ENCODE measurements at regions not wholly inside any gene's neighbourhood (a gene's known extent, or its start where the extent isn't known, plus 50 kb on each side); places are given as distances from the start of the nearest gene placed in this dataset.

DNA sequence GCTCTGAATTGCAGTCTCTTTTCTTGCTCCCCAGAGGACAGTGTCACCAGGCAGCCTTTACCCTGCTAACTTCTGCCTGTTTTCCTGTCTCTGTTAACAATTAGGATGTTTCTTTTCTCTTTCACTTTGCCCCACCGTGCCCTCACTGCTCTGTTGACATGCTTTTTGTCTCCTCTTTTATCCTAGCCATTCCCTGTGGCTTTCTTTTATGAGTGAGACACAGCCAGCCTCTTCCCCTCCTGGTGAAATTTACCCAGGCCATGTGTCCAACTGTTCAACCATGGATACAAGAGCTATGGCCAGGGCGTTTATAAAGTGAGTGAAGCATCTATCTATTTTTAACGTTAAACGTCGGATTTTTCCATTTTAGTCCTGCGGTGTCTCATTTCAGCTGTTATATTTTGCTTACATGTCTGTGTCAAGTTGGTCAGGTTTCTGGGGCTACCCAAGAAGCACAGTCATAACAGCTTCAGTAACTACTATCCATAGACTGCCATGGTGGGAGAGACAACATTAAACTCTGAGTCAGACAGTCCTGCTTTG, 443.2 kb upstream of the AZI2 start:
- no peak overlapping the region for H3K4me3 ChIP-seq (ENCODE audit: low read depth, low read length, poor library complexity, severe bottlenecking)
- H3K27ac ChIP-seq (ENCODE audit: low read depth, low read length, poor library complexity, severe bottlenecking) = no peak overlapping the region
- H3K4me2 ChIP-seq (ENCODE audit: low read length) = peak overlapping the region; percentile 25; the same call in 1 of the 2 replicates
- H3K27me3 ChIP-seq (ENCODE audit: insufficient read depth, low read length) = no peaks in the 10 kb centered on the region
- no peaks in the 10 kb centered on the region for H3F3A ChIP-seq (ENCODE audit: insufficient read depth, low read length)
- no peak for TF ChIP-seq EZH2 (IDR thresholded peaks at IDR 0.05; ENCODE audit: borderline replicate concordance, low read length)
- TF ChIP-seq, protein P1, sequence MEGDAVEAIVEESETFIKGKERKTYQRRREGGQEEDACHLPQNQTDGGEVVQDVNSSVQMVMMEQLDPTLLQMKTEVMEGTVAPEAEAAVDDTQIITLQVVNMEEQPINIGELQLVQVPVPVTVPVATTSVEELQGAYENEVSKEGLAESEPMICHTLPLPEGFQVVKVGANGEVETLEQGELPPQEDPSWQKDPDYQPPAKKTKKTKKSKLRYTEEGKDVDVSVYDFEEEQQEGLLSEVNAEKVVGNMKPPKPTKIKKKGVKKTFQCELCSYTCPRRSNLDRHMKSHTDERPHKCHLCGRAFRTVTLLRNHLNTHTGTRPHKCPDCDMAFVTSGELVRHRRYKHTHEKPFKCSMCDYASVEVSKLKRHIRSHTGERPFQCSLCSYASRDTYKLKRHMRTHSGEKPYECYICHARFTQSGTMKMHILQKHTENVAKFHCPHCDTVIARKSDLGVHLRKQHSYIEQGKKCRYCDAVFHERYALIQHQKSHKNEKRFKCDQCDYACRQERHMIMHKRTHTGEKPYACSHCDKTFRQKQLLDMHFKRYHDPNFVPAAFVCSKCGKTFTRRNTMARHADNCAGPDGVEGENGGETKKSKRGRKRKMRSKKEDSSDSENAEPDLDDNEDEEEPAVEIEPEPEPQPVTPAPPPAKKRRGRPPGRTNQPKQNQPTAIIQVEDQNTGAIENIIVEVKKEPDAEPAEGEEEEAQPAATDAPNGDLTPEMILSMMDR (IDR thresholded peaks at IDR 0.05; ENCODE audit: low read length) = no peak
- H3K9me3 ChIP-seq (ENCODE audit: low read length) = no peaks in the 10 kb centered on the region
- no peak overlapping the region for H2AFZ ChIP-seq (ENCODE audit: low read length)
- peaks cover 3% of the 10 kb centered on the region for H3K4me1 ChIP-seq (ENCODE audit: insufficient read depth, low read length, severe bottlenecking)
- H3K79me2 ChIP-seq (ENCODE audit: insufficient read depth, low read length) = no peaks in the 10 kb centered on the region
- H3K36me3 ChIP-seq (ENCODE audit: insufficient read depth, low read length) = no peaks in the 10 kb centered on the region
- no peaks in the 10 kb centered on the region for H4K20me1 ChIP-seq (ENCODE audit: insufficient read depth, low read length)
- H3K9ac ChIP-seq (ENCODE audit: low read length) = no peak overlapping the region
- H3K9me2 ChIP-seq (ENCODE audit: low read depth, low read length) = no peaks in the 10 kb centered on the region

DNA sequence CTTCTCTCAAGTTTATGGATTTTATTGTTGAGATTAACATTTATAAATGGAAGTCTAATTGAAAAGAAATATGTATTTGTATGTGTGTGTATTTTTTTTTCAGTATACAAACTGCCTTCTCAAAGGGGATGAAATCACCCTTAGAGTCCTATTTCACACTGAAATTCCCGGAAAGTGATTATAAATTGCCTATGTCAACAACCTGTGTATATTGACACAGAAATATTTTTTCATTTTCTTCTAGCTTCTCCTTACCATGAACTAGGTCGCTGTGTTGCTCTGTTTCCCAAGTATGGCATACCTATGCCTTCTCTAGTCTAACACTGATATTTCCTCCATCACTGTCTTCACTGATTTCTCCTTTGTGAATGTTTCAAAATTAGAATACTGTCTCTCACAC, 444.0 kb upstream of the AZI2 start:
- Histone ChIP-seq H3K9me2 (ENCODE audit: low read depth, low read length) (no peaks in the 10 kb centered on the region), H3K4me1 (ENCODE audit: insufficient read depth, low read length, severe bottlenecking) (peaks cover 3% of the 10 kb centered on the region), H2AFZ (ENCODE audit: low read length) (no peak overlapping the region), H3K27ac (ENCODE audit: low read depth, low read length, poor library complexity, severe bottlenecking) (no peak overlapping the region), H3K4me2 (ENCODE audit: low read length) (no peak overlapping the region), H3K27me3 (ENCODE audit: insufficient read depth, low read length) (no peaks in the 10 kb centered on the region), H4K20me1 (ENCODE audit: insufficient read depth, low read length) (no peaks in the 10 kb centered on the region), H3K36me3 (ENCODE audit: insufficient read depth, low read length) (no peaks in the 10 kb centered on the region), H3F3A (ENCODE audit: insufficient read depth, low read length) (no peaks in the 10 kb centered on the region), H3K9me3 (ENCODE audit: low read length) (no peaks in the 10 kb centered on the region), H3K9ac (ENCODE audit: low read length) (no peak overlapping the region), H3K79me2 (ENCODE audit: insufficient read depth, low read length) (no peaks in the 10 kb centered on the region), H3K4me3 (ENCODE audit: low read depth, low read length, poor library complexity, severe bottlenecking) (no peak overlapping the region)
- no peak for TF ChIP-seq EZH2 (IDR thresholded peaks at IDR 0.05; ENCODE audit: borderline replicate concordance, low read length)
- TF ChIP-seq, protein P1 (IDR thresholded peaks at IDR 0.05; ENCODE audit: low read length) = no peak

DNA sequence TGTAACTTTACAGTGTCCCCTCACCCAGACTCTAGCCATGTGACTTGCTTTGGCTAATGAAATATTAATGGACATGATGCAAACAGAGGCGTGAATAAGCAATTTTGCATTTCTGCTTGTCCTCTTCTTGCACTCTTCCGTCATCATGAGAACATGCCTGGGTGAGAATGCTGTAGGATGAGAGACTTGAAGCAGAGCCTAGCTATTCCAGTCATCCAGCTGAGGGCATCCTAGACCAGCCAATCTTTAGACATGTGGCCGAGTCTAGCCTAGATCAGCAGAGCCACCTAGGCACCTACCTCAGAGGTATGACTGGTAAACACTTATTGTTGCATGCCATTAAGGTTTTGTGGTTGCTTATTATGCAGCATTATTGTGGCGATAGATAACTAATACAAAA, 450.5 kb upstream of the AZI2 start:
- Histone ChIP-seq H3K4me3 (ENCODE audit: low read depth, low read length, poor library complexity, severe bottlenecking) (no peak overlapping the region), H3K9me2 (ENCODE audit: low read depth, low read length) (no peaks in the 10 kb centered on the region)

More for the DNA sequence above, 450.5 kb upstream of the AZI2 start:
- Histone ChIP-seq H3K4me2 (ENCODE audit: low read length) (no peak overlapping the region), H3F3A (ENCODE audit: insufficient read depth, low read length) (no peaks in the 10 kb centered on the region), H3K27me3 (ENCODE audit: insufficient read depth, low read length) (no peaks in the 10 kb centered on the region), H3K27ac (ENCODE audit: low read depth, low read length, poor library complexity, severe bottlenecking) (no peak overlapping the region), H3K9ac (ENCODE audit: low read length) (no peak overlapping the region), H2AFZ (ENCODE audit: low read length) (no peak overlapping the region), H3K4me1 (ENCODE audit: insufficient read depth, low read length, severe bottlenecking) (no peaks in the 10 kb centered on the region), H4K20me1 (ENCODE audit: insufficient read depth, low read length) (no peaks in the 10 kb centered on the region), H3K36me3 (ENCODE audit: insufficient read depth, low read length) (no peaks in the 10 kb centered on the region), H3K9me3 (ENCODE audit: low read length) (no peaks in the 10 kb centered on the region), H3K79me2 (ENCODE audit: insufficient read depth, low read length) (no peaks in the 10 kb centered on the region)
- TF ChIP-seq, protein P1 (IDR thresholded peaks at IDR 0.05; ENCODE audit: low read length) = peak; percentile 34; the same call in 1 of the 2 replicates
- no peak for TF ChIP-seq EZH2 (IDR thresholded peaks at IDR 0.05; ENCODE audit: borderline replicate concordance, low read length)
